HG02973 (cell line): ENCODE measurements at regions not wholly inside any gene's neighbourhood (a gene's known extent, or its start where the extent isn't known, plus 50 kb on each side); places are given as distances from the start of the nearest gene placed in this dataset.

ENCODE experiments used
- ATAC-seq: cut with Tn5 transposase; IDR thresholded peaks from one replicate; pipeline ENCODE4 v1.9.1; 2021; ENCODE audit warnings: moderate library complexity; ENCODE audit not compliant: unreplicated experiment

- ATAC-seq, result no peak
These were observed 279.8 kb downstream of the UTP18 start for GRCh38 chr17:51540151-51540550.

- ATAC-seq, result no peak
These were observed 280.9 kb downstream of the UTP18 start for GRCh38 chr17:51541215-51541614.

GRCh38 chr17:51546114-51546513, 285.8 kb downstream of the UTP18 start:
- ATAC-seq, result no peak

DNA sequence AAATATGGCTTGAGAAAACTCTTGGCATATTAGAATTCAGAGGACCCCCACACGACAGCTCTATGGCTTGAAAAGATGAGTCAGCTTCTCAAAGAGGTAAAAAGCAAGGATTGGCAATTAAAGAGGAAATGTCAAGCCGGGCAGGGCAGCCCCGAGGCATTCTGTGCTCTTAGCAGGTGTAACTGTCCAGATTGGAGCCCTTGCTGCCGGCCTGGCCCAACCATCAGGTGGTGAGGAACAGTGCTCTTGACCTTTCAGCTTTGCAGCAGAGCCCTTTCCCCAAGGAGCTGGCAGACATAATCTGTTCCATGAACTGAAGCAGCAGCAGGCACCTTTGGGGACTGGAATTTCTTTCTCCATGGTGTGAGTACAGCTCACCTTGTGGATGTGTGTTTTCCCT, 287.8 kb downstream of the UTP18 start:
- no peak for ATAC-seq

- no peak for ATAC-seq
These were observed 294.8 kb downstream of the UTP18 start for GRCh38 chr17:51555153-51555552.

- ATAC-seq, result no peak
These were observed 299.4 kb downstream of the UTP18 start for GRCh38 chr17:51559778-51560177.

DNA sequence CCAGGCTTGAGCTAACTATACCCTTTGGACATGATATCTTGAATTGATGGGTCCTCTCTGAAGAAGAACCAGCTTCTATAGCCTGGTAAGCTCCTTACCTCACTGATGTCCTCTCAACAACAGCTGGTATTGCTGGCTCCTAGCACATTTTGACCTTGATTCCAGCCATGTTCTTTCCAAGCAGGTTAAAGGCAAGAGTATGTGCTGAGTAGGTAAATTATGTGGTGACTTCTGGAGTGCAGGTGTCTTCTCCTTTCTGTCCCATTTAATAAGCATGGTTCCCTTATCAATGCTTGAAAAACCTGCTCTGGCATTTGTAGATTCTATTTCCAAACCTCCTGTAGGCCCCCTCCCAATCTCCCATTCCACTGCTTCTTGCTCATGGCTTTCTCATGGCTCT, 300.1 kb downstream of the UTP18 start:
- no peak for ATAC-seq

DNA sequence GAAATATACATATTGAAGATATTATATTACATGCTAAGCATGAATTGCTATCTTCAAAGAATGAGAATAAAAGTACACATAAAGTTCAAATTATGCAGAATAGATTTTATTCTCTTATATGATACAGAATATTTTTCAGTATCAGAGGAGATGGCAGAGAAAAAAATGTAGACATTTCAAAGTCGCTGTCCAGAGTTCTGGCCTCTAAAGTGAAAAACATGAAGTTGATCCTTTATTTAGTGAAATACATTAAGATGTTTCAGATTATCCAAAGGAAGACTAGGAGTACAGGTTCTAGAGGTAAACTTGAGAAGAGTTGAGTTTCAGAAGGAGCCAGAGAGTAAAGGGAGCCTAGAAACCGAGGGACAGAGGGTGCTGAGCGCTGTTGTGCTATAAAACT, 303.6 kb downstream of the UTP18 start:
- ATAC-seq, result no peak

GRCh38 chr17:51572115-51572514, 311.8 kb downstream of the UTP18 start:
- ATAC-seq, result no peak
